ENCODE measurements at regions not wholly inside any gene's neighbourhood (a gene's known extent, or its start where the extent isn't known, plus 50 kb on each side); places are given as distances from the start of the nearest gene placed in this dataset.

DNA sequence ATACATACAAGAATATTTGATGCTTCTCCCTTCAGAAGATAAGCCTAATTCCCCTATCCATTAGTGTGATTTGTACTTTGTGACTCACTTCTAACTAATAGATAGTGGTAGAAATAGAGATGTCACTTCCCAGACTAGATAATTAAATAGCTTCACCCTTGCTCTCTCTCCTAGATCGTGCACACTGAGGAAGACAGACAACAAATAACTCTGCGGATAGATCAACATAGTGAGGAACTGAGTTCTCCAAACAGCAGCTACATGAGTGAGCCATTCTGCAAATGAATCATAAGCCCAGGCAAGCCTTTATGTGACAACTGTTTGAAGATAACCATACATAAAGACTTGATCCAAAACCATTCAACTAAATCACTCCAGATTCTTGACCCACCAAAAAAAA is 1083.4 kb upstream of the C9orf72 start:
- H3K4me1 ChIP-seq: no peaks in the 10 kb centered on the region
- TF ChIP-seq POLR2A (IDR thresholded peaks at IDR 0.05) (no peak), EP300 (IDR thresholded peaks at IDR 0.05) (no peak), POLR2AphosphoS5 (IDR thresholded peaks at IDR 0.05) (no peak)
- TF ChIP-seq, protein P1, sequence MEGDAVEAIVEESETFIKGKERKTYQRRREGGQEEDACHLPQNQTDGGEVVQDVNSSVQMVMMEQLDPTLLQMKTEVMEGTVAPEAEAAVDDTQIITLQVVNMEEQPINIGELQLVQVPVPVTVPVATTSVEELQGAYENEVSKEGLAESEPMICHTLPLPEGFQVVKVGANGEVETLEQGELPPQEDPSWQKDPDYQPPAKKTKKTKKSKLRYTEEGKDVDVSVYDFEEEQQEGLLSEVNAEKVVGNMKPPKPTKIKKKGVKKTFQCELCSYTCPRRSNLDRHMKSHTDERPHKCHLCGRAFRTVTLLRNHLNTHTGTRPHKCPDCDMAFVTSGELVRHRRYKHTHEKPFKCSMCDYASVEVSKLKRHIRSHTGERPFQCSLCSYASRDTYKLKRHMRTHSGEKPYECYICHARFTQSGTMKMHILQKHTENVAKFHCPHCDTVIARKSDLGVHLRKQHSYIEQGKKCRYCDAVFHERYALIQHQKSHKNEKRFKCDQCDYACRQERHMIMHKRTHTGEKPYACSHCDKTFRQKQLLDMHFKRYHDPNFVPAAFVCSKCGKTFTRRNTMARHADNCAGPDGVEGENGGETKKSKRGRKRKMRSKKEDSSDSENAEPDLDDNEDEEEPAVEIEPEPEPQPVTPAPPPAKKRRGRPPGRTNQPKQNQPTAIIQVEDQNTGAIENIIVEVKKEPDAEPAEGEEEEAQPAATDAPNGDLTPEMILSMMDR (IDR thresholded peaks at IDR 0.05): no peak
- intact Hi-C loops (cut with DNase I): no loop called here
- no peaks in the 10 kb centered on the region for H3K27me3 ChIP-seq
- WGBS, 2 donors: 52 to 70% methylated on average over 2 of the region's 2 CpGs
- H3K36me3 ChIP-seq: no peaks in the 10 kb centered on the region
- H3K27ac ChIP-seq: no peak overlapping the region
- H3K9me3 ChIP-seq: no peaks in the 10 kb centered on the region
- no peak overlapping the region for H3K4me3 ChIP-seq
- DNase-seq: no peak

DNA sequence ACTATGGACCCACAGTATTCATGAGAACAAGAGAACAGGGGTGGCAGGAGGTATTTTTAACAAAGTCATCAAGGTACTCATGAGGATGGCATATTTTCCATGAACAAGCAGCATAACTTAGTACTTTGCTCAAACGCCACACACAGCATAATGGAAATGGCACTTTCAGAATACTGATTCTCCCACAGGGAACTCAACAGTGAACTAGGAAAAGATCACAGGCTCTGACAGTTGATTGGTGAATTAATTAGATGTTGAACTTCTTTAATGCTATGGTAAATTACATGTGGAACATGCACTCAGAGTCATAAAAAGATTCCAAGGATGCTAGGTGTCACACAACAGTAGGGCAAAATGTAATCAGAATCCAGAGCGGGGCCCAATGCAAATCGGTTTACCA is 1088.6 kb upstream of the C9orf72 start:
- intact Hi-C loops (cut with DNase I): no loop called here
- no peak overlapping the region for H3K27ac ChIP-seq
- TF ChIP-seq POLR2AphosphoS5 (IDR thresholded peaks at IDR 0.05) (no peak), EP300 (IDR thresholded peaks at IDR 0.05) (no peak), POLR2A (IDR thresholded peaks at IDR 0.05) (no peak)
- TF ChIP-seq, protein P1 (IDR thresholded peaks at IDR 0.05): no peak
- H3K27me3 ChIP-seq: no peaks in the 10 kb centered on the region
- no peaks in the 10 kb centered on the region for H3K4me1 ChIP-seq
- H3K9me3 ChIP-seq: no peaks in the 10 kb centered on the region
- WGBS, 2 donors: 80 to 86% methylated on average over 3 of the region's 3 CpGs
- no peaks in the 10 kb centered on the region for H3K36me3 ChIP-seq
- DNase-seq: no peak
- no peak overlapping the region for H3K4me3 ChIP-seq

DNA sequence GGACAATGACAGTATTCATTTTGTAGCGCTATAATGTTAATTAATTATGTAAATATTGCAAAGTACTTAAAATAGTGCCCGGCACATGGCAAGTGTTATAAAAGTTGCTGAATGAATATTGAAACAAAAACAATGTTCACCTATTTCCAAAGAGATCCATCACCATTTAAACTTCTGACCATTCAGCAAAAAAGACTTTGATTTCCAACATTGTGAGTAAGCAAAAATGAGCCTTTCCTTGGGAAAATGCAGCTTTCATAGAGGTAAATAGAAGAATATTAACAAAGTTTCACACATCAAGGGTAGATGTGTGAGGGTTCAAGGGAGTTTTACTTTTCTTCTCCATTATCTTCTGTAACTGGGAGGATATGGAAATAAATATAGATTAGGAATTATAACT is 1089.4 kb upstream of the C9orf72 start:
- no peak overlapping the region for H3K4me3 ChIP-seq
- DNase-seq: no peak
- no peak overlapping the region for H3K27ac ChIP-seq
- H3K27me3 ChIP-seq: no peaks in the 10 kb centered on the region
- WGBS, 2 donors: 79 to 90% methylated on average over 2 of the region's 2 CpGs
- TF ChIP-seq POLR2AphosphoS5 (IDR thresholded peaks at IDR 0.05) (no peak), POLR2A (IDR thresholded peaks at IDR 0.05) (no peak), EP300 (IDR thresholded peaks at IDR 0.05) (no peak)
- TF ChIP-seq, protein P1 (IDR thresholded peaks at IDR 0.05): no peak
- no peaks in the 10 kb centered on the region for H3K9me3 ChIP-seq
- intact Hi-C loops (cut with DNase I): no loop called here
- no peaks in the 10 kb centered on the region for H3K4me1 ChIP-seq
- H3K36me3 ChIP-seq: no peaks in the 10 kb centered on the region

DNA sequence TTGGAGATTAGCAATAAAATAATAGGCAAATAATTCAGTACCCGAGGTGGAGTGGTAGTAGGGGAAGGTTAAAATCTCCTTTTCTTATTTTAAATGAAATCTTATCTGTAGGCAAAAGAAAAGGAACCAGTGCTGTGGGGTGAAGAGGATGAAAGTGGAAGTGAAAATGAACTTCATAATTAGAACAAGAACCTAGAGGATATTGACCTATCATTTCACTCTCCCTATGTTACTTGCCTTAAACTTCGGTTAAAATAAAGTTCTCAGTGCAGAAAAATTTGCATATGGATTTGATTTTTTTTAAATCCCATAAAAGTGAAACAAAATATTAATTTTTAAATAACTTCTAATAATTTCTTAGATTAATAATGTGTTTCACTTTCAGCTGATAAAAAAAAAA is 1094.9 kb upstream of the C9orf72 start:
- Histone ChIP-seq H3K4me1 (no peaks in the 10 kb centered on the region), H3K27ac (no peak overlapping the region), H3K9me3 (no peaks in the 10 kb centered on the region), H3K36me3 (no peaks in the 10 kb centered on the region), H3K27me3 (no peaks in the 10 kb centered on the region), H3K4me3 (no peak overlapping the region)
- no peak for TF ChIP-seq POLR2AphosphoS5 (IDR thresholded peaks at IDR 0.05)
- TF ChIP-seq, protein P1 (IDR thresholded peaks at IDR 0.05): no peak
- TF ChIP-seq EP300 (IDR thresholded peaks at IDR 0.05): no peak
- no peak for TF ChIP-seq POLR2A (IDR thresholded peaks at IDR 0.05)
- no peak for DNase-seq
- WGBS, 2 donors: 56 to 76% methylated on average over 2 of the region's 2 CpGs
- intact Hi-C loops (cut with DNase I): no loop called here

DNA sequence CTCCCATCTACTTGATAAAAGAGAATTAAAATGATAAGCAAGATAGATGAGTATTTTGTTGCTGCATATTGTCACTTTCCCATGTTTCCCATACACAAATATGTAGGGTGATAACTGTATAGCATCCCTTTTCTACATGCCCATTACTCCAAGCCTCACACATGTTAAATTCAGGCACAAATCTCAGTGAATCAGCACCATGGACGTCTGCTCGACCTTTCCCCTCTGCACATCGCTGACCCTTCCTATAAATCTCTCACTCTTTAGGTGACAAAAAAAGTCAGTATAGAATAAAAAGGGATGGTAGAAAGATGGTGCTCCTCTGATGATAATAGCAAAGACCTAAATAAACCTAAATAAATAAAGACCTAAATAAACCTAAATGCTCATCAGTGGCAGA is 1097.7 kb upstream of the C9orf72 start:
- no peak overlapping the region for H3K4me3 ChIP-seq
- H3K27me3 ChIP-seq: no peaks in the 10 kb centered on the region
- no peaks in the 10 kb centered on the region for H3K36me3 ChIP-seq
- TF ChIP-seq POLR2A (IDR thresholded peaks at IDR 0.05) (no peak), POLR2AphosphoS5 (IDR thresholded peaks at IDR 0.05) (no peak), EP300 (IDR thresholded peaks at IDR 0.05) (no peak)
- TF ChIP-seq, protein P1 (IDR thresholded peaks at IDR 0.05): no peak
- no peaks in the 10 kb centered on the region for H3K9me3 ChIP-seq
- 31 to 61% methylated on average over 3 of the region's 3 CpGs for WGBS, 2 donors
- DNase-seq: no peak
- no peak overlapping the region for H3K27ac ChIP-seq
- intact Hi-C loops (cut with DNase I): no loop called here
- no peaks in the 10 kb centered on the region for H3K4me1 ChIP-seq

All from sigmoid colon (tissue), 6 donors.